IMR-90 (cell line): ENCODE measurements at regions not wholly inside any gene's neighbourhood (a gene's known extent, or its start where the extent isn't known, plus 50 kb on each side); places are given as distances from the start of the nearest gene placed in this dataset.

ENCODE experiments used
- ATAC-seq: fragments of 200-7000 bp; cut with Tn5 transposase; 2 replicates; pipeline ENCODE4 v1.9.1; 2020; ENCODE audit warnings: low read depth, mild to moderate bottlenecking, moderate library complexity
- BruUV-seq: library from RNA; stranded (reverse); fragments of 400-500 nt; replicated peaks from 2 replicates; lab custom pipeline; 2021; lab: Mats Ljungman, UMichigan
- CTCF ChIA-PET: fragments of 300-600 bp; formaldehyde crosslinking; extraction: SDS; loops from one replicate; lab custom pipeline; 2021; ENCODE audit warnings: antibody characterized with exemption; lab: Yijun Ruan, JAX
- POLR2A ChIA-PET: fragments of 300-600 bp; sonication (Branson Sonifier 250); formaldehyde crosslinking; loops from one replicate; lab custom pipeline; 2022; ENCODE audit warnings: antibody characterized with exemption; ENCODE audit not compliant: unreplicated experiment; lab: Charles Lee
- DNase-seq: peaks from one replicate; pipeline ENCODE4 v3.0.0; 2013
- H2AFZ ChIP-seq: replicated peaks from 2 replicates; pipeline ENCODE3; 2013; ENCODE audit warnings: low read length, mild to moderate bottlenecking; ENCODE audit not compliant: poor library complexity
- H2AK5ac ChIP-seq: 2 replicates; pipeline ENCODE4 v1.6.1; 2013; ENCODE audit warnings: low read depth, low read length, inconsistent platforms
- H2AK9ac ChIP-seq: replicated peaks from 2 replicates; pipeline ENCODE3; 2013; ENCODE audit warnings: mild to moderate bottlenecking, low read depth, low read length, moderate library complexity; ENCODE audit not compliant: poor library complexity
- H2BK120ac ChIP-seq: 2 replicates; pipeline ENCODE4 v1.6.1; 2013; ENCODE audit warnings: low read depth, low read length, inconsistent platforms
- H2BK15ac ChIP-seq: 3 replicates; pipeline ENCODE4 v1.6.1; 2013; ENCODE audit warnings: low read depth, low read length, inconsistent platforms
- H2BK20ac ChIP-seq: 2 replicates; pipeline ENCODE4 v1.6.1; 2013; ENCODE audit warnings: low read depth, mild to moderate bottlenecking, inconsistent platforms, low read length, moderate library complexity
- H2BK5ac ChIP-seq: 2 replicates; pipeline ENCODE4 v1.6.1; 2013; ENCODE audit warnings: mild to moderate bottlenecking, low read depth, low read length, inconsistent platforms; ENCODE audit not compliant: poor library complexity, severe bottlenecking
- H3K14ac ChIP-seq: replicated peaks from 2 replicates; pipeline ENCODE4 v1.6.1; 2013; ENCODE audit warnings: low read depth, low read length, inconsistent platforms
- H3K18ac ChIP-seq: 2 replicates; pipeline ENCODE4 v1.6.1; 2013; ENCODE audit warnings: low read depth, low read length, control low read depth
- H3K23ac ChIP-seq: 2 replicates; pipeline ENCODE4 v1.6.1; 2013; ENCODE audit warnings: low read depth, low read length, inconsistent platforms
- H3K27ac ChIP-seq: 2 replicates; pipeline ENCODE4 v1.5.1; 2013; ENCODE audit warnings: mild to moderate bottlenecking, control low read depth, low read length; ENCODE audit not compliant: insufficient read depth
- H3K27me3 ChIP-seq: 2 replicates; pipeline ENCODE4 v1.6.1; 2013; ENCODE audit warnings: low read length; ENCODE audit not compliant: control insufficient read depth, insufficient read depth
- H3K36me3 ChIP-seq: 2 replicates; pipeline ENCODE4 v1.6.1; 2013; ENCODE audit warnings: low read length, mixed read lengths; ENCODE audit not compliant: control insufficient read depth, insufficient read depth
- H3K4ac ChIP-seq: 2 replicates; pipeline ENCODE4 v1.6.1; 2013; ENCODE audit warnings: low read depth, low read length, inconsistent platforms
- H3K4me1 ChIP-seq: 2 replicates; pipeline ENCODE4 v1.6.1; 2013; ENCODE audit warnings: low read length, mixed read lengths; ENCODE audit not compliant: control insufficient read depth, insufficient read depth
- H3K4me2 ChIP-seq: 2 replicates; pipeline ENCODE4 v1.6.1; 2013; ENCODE audit warnings: low read depth, mild to moderate bottlenecking, control low read depth, low read length, moderate library complexity
- H3K4me3 ChIP-seq: 2 replicates; pipeline ENCODE4 v1.5.1; 2013; ENCODE audit warnings: low read depth, mild to moderate bottlenecking, control low read depth, low read length, moderate library complexity; ENCODE audit not compliant: insufficient read depth
- H3K56ac ChIP-seq: 2 replicates; pipeline ENCODE4 v1.6.1; 2013; ENCODE audit warnings: low read length, inconsistent platforms; ENCODE audit not compliant: insufficient read depth; ENCODE audit errors: extremely low read depth
- H3K79me1 ChIP-seq, 2 experiments: 2 replicates each; pipeline ENCODE4 v1.6.1; 2013; ENCODE audit warnings: low read length in 2 of 2, inconsistent platforms in 1 of 2, low read depth in 1 of 2
- H3K9ac ChIP-seq: 2 replicates; pipeline ENCODE4 v1.6.1; 2013; ENCODE audit warnings: low read depth, low read length, control low read depth
- H3K9me1 ChIP-seq: 2 replicates; pipeline ENCODE4 v1.6.1; 2013; ENCODE audit warnings: low read length, inconsistent platforms; ENCODE audit not compliant: insufficient read depth
- H3K9me3 ChIP-seq: 2 replicates; pipeline ENCODE4 v1.6.1; 2013; ENCODE audit warnings: low read length; ENCODE audit not compliant: control insufficient read depth, insufficient read depth
- H4K20me1 ChIP-seq: 2 replicates; pipeline ENCODE4 v1.6.1; 2013; ENCODE audit warnings: low read length, inconsistent platforms; ENCODE audit not compliant: insufficient read depth
- H4K5ac ChIP-seq: 2 replicates; pipeline ENCODE4 v1.6.1; 2013; ENCODE audit warnings: mild to moderate bottlenecking, low read depth, low read length, control low read depth
- H4K8ac ChIP-seq, 2 experiments: 2 replicates each; pipeline ENCODE4 v1.6.1; 2013; ENCODE audit warnings: low read depth in 2 of 2, low read length in 2 of 2, control low read depth in 1 of 2, inconsistent platforms in 1 of 2
- H4K91ac ChIP-seq: 2 replicates; pipeline ENCODE4 v1.6.1; 2013; ENCODE audit warnings: low read depth, low read length, inconsistent platforms; ENCODE audit not compliant: insufficient read depth
- BHLHE40 ChIP-seq: fragments of 150-350 bp; IDR thresholded peaks from 2 replicates; pipeline ENCODE4 v1.6.1; 2016; ENCODE audit warnings: mild to moderate bottlenecking, low read depth, low read length
- CEBPB ChIP-seq: IDR thresholded peaks from 2 replicates; pipeline ENCODE4 v1.6.1; 2012; ENCODE audit warnings: low read depth, low read length, improper control_type of control experiment
- CHD1 ChIP-seq: IDR thresholded peaks from 2 replicates; pipeline ENCODE4 v1.6.1; 2012; ENCODE audit warnings: low read depth, low read length, improper control_type of control experiment
- CTCF ChIP-seq: conservative IDR thresholded peaks from 2 replicates; pipeline ENCODE4 v1.5.1; 2012; ENCODE audit warnings: mild to moderate bottlenecking, low read depth, low read length, improper control_type of control experiment
- ELK1 ChIP-seq: fragments of 150-350 bp; IDR thresholded peaks from 2 replicates; pipeline ENCODE4 v1.6.1; 2016; ENCODE audit warnings: low read depth, mild to moderate bottlenecking, low read length, moderate library complexity, borderline replicate concordance
- FOS ChIP-seq: fragments of 150-350 bp; IDR thresholded peaks from 2 replicates; pipeline ENCODE4 v1.6.1; 2016; ENCODE audit warnings: low read depth, low read length
- MAFK ChIP-seq: IDR thresholded peaks from 2 replicates; pipeline ENCODE4 v1.6.1; 2012; ENCODE audit warnings: low read depth, low read length, improper control_type of control experiment
- MAZ ChIP-seq: IDR thresholded peaks from 2 replicates; pipeline ENCODE4 v1.6.1; 2012; ENCODE audit warnings: low read depth, mild to moderate bottlenecking, low read length, improper control_type of control experiment, moderate library complexity, borderline replicate concordance
- MXI1 ChIP-seq: IDR thresholded peaks from 2 replicates; pipeline ENCODE4 v1.6.1; 2012; ENCODE audit warnings: low read depth, mild to moderate bottlenecking, low read length, moderate library complexity, borderline replicate concordance
- NFE2L2 ChIP-seq: fragments of 150-350 bp; IDR thresholded peaks from 2 replicates; pipeline ENCODE4 v1.6.1; 2016; ENCODE audit warnings: low read depth, mild to moderate bottlenecking, low read length
- POLR2A ChIP-seq: IDR thresholded peaks from 2 replicates; pipeline ENCODE4 v1.6.1; 2012; ENCODE audit warnings: mild to moderate bottlenecking, low read depth, low read length
- RAD21 ChIP-seq: IDR thresholded peaks from 2 replicates; pipeline ENCODE4 v1.6.1; 2012; ENCODE audit warnings: low read length, improper control_type of control experiment
- RCOR1 ChIP-seq: IDR thresholded peaks from 2 replicates; pipeline ENCODE4 v1.6.1; 2012; ENCODE audit warnings: mild to moderate bottlenecking, low read length, improper control_type of control experiment; ENCODE audit not compliant: insufficient replicate concordance
- RFX5 ChIP-seq: IDR thresholded peaks from 2 replicates; pipeline ENCODE4 v1.8.0; 2012; ENCODE audit warnings: low read depth, mild to moderate bottlenecking, low read length, moderate library complexity
- SMC3 ChIP-seq: fragments of 150-350 bp; IDR thresholded peaks from 2 replicates; pipeline ENCODE4 v1.6.1; 2016; ENCODE audit warnings: low read depth, mild to moderate bottlenecking, antibody characterized with exemption, low read length, moderate library complexity
- WGBS, 2 experiments: methylation state at CpG; one replicate each; pipeline versions ENCODE4 v1.1.5 to v1.1.7; 2013; ENCODE audit warnings: missing lambda C conversion rate in 2 of 2; ENCODE audit not compliant: insufficient read length in 1 of 2; ENCODE audit errors: extremely low coverage in 2 of 2; 5-methylcytosine and 5-hydroxymethylcytosine counted together
- dilution Hi-C: fragments of 300-500 bp; cut with HindIII; formaldehyde crosslinking; loops from one replicate; pipeline ENCODE4 v1.14.3; 2018; ENCODE audit warnings: low sequenced_read_pairs; ENCODE audit not compliant: unreplicated experiment
- in situ Hi-C: fragments of 300-500 bp; cut with MboI; formaldehyde crosslinking; loops from 3 replicates; pipeline ENCODE4 v1.14.3; 2019; ENCODE audit warnings: low sequenced_read_pairs, inconsistent platforms, mixed read lengths
- intact Hi-C: fragments of 100-400 bp; cut with micrococcal nuclease; formaldehyde crosslinking; loops from 2 replicates; pipeline ENCODE4 v1.10.0; 2022
- TF ChIP-seq, protein P1 (sequence below): fragments of 150-350 bp; IDR thresholded peaks from 2 replicates; pipeline ENCODE4 v1.6.1; 2017; ENCODE audit warnings: mild to moderate bottlenecking, antibody characterized with exemption, low read length, low read depth

DNA sequence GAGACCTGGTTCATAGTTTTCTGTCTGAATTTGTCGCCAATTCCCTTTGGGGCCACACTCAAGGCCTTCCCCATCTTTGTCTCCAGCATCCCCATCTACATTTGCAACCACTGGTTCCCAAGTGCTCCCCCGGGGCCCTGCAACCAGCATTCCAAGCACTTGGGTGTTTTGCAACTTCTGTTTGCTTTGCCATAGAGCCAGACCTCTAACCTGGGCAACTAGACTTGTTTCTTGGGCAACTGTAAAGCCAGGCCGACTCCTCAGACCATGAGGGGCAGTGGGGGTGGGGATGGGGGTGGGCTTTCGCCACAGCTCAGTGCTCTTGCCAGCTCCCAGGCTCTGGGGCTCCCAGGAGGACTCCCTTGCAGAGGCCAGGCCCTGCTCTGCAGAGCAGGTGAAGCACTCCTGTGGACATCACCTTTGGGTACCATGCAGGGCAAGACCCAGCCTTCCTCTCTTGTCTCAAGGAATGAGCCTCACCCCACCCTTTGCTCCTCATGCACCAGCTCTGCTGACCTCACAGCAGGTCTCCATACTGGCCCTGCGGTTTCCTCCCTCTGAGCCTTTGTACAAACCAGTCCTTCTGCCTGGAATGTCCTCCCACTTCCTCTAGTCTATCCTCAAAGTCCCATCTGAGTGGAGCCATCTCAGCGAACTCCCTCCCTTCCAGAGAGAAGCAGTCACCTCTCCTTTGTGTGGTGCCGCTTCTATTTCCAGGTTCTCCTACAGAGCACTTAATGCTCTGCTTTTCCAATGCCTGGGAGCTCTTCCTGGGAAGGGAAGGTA lies 126.7 kb upstream of the MYCN start:
- no peak overlapping the region for H4K91ac ChIP-seq
- no peak overlapping the region for H2AK5ac ChIP-seq
- H3K79me1 ChIP-seq = no peaks in the 10 kb centered on the region
- H3K36me3 ChIP-seq = no peaks in the 10 kb centered on the region
- H3K4me1 ChIP-seq = no peaks in the 10 kb centered on the region
- H3K9me3 ChIP-seq = peaks cover 39% of the 10 kb centered on the region
- ChIA-PET CTCF (no interaction called here), POLR2A (no interaction called here)
- no peak overlapping the region for H3K27ac ChIP-seq
- no peak for DNase-seq
- dilution Hi-C loops (no loop called here), in situ Hi-C loops (no loop called here), intact Hi-C loops (no loop called here)
- BruUV-seq = no TSS peak
- no CpG with 5 or more reads among the region's 7 CpGs for WGBS, 2 experiments
- H3K4ac ChIP-seq = no peak overlapping the region
- H4K5ac ChIP-seq = no peak overlapping the region
- no peaks in the 10 kb centered on the region for H3K27me3 ChIP-seq
- H3K14ac ChIP-seq = no peak overlapping the region
- no peak overlapping the region for H4K8ac ChIP-seq
- H3K9ac ChIP-seq = no peak overlapping the region
- TF ChIP-seq NFE2L2 (no peak), RFX5 (no peak), CTCF (no peak), MXI1 (no peak), RAD21 (no peak), SMC3 (no peak), FOS (no peak), MAFK (no peak), ELK1 (no peak), BHLHE40 (no peak), MAZ (no peak), POLR2A (no peak), CHD1 (no peak), CEBPB (no peak), RCOR1 (no peak)
- TF ChIP-seq, protein P1, sequence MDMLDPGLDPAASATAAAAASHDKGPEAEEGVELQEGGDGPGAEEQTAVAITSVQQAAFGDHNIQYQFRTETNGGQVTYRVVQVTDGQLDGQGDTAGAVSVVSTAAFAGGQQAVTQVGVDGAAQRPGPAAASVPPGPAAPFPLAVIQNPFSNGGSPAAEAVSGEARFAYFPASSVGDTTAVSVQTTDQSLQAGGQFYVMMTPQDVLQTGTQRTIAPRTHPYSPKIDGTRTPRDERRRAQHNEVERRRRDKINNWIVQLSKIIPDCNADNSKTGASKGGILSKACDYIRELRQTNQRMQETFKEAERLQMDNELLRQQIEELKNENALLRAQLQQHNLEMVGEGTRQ = no peak
- no peak overlapping the region for H2BK5ac ChIP-seq
- H2BK120ac ChIP-seq = no peak overlapping the region
- H3K56ac ChIP-seq = no peak overlapping the region
- no peak overlapping the region for H2BK15ac ChIP-seq
- H3K4me2 ChIP-seq = no peak overlapping the region
- ATAC-seq = no peak
- no peak overlapping the region for H2BK20ac ChIP-seq
- no peak overlapping the region for H3K23ac ChIP-seq
- no peaks in the 10 kb centered on the region for H4K20me1 ChIP-seq
- H3K9me1 ChIP-seq = no peaks in the 10 kb centered on the region
- no peak overlapping the region for H3K4me3 ChIP-seq
- H2AFZ ChIP-seq = no peak overlapping the region
- H2AK9ac ChIP-seq = no peak overlapping the region
- no peak overlapping the region for H3K18ac ChIP-seq
